NCI-H2227 (cell line): ENCODE measurements at regions not wholly inside any gene's neighbourhood (a gene's known extent, or its start where the extent isn't known, plus 50 kb on each side); places are given as distances from the start of the nearest gene placed in this dataset.

ENCODE experiments used
- DNase-seq: peaks from one replicate; lab custom pipeline; 2025; ENCODE audit not compliant: unreplicated experiment; lab: John Stamatoyannopoulos, UW

DNA sequence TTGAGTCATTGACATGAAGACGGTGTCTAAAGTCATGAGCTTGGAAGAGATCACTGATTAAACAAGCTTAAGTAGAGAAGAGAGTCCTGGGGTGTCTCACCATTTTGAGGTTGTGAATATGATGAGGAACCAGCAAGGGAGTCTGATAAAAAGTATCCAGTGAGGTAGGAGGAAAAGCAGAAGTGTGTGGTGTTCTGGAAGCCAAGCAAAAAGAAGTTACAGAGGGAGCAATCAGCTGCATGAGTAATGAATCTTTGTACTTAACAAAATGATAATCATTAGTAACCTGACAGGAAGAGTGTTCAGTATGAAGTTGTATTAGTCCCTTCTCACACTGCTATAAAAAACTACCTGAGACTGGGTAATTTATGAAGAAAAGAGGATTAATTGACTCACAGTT lies 131.3 kb downstream of the C11orf87 start:
- DNase-seq = no peak

DNA sequence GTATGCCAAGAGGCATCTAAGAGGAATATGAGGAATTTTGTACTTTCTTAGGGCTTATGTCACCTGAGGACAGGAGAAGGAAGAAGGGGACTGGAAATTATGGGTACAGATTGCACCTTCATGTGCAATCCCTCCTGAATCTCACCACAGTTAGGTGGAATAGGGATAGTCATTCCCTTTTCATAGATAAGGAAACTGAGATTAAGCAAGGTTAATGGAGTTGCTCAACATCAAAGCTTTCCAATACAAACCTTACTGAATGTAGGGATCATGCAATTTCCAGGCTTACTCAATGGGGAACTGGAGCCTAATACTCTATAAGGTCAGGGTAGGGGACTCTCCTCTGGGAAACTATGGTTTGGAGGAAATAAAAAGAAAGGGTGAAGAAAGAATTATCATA lies 133.0 kb downstream of the C11orf87 start:
- no peak for DNase-seq

DNA sequence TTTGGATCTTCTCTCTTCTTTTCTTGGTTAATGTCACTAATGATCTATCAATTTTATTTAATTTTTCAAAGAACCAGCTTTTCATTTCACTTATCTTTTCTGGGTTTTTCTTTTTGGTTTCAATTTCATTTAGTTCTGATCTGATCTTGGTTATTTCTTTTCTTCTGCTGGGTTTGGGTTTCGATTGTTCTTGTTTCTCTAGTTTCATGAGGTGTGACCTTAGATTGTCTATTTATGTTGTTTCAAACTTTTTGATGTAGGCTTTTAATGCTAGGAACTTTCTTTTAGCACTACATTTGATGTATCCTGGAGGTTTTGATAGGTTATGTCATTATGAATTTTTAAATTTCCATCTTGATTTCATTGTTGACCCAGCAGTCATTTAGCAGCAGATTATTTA lies 142.3 kb downstream of the C11orf87 start:
- DNase-seq = no peak

GRCh38 chr11:109582470-109582869 lies 160.5 kb downstream of the C11orf87 start:
- DNase-seq = no peak

- no peak for DNase-seq
These were observed 162.3 kb downstream of the C11orf87 start for GRCh38 chr11:109584001-109584972.

DNA sequence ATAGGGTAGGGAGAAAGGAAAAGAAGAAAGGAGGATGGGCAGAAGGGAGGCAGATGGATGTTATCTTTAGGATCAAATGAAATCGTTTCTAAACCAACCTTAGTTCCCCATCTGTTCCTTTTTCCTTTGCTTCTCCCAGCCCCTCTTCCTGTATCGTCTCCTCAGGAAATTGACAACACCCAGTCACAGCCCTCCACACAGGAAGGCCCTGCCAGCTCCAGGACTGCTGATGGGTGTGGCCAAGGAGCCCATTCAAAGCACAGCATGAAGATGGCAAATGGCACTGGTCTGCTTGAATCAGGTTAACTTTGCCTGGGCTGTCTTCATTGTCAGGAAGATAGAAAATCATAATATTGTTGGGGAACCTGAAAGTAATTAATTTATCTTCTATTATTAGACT lies 164.8 kb downstream of the C11orf87 start:
- no peak for DNase-seq

- DNase-seq = no peak
These were observed 168.8 kb downstream of the C11orf87 start for GRCh38 chr11:109590782-109591181.

- no peak for DNase-seq
These were observed 175.3 kb downstream of the C11orf87 start for GRCh38 chr11:109597336-109597735.

- no peak for DNase-seq
These were observed 182.8 kb downstream of the C11orf87 start for GRCh38 chr11:109604481-109605400.

GRCh38 chr11:109606256-109606655 lies 184.3 kb downstream of the C11orf87 start:
- DNase-seq = no peak

DNA sequence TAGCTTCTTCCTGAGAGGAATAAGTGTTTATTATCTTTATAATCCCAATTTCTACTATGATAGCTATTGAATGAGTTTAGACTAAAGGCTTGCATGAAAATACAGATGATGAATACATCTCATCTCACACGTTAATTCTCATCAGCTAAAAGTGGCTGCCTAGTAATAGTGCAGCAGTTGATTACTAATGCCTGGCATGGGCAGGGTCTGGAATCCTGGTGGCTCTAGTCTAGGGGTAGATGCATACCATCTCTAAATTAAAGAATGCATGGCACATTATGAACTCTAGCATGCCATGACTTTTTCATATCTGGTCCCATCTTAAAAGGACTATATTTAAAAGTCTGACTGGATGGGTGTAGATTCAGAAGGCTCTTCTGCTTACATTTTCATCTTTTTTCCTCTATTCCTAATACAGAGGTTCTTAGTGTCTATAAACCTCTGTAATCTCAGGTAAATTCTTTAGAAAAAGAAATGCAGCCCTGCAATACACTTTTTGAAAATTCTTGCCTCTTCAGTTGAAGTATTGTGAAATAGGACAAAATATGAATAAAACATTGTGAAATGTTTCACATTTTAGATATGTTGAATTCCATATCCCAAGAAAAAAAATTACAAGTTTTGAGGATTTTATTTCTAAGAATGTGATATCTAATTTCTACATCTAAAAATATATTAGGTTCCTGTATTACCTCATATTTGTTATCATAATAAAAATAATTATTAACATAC lies 187.6 kb downstream of the C11orf87 start:
- no peak for DNase-seq

DNA sequence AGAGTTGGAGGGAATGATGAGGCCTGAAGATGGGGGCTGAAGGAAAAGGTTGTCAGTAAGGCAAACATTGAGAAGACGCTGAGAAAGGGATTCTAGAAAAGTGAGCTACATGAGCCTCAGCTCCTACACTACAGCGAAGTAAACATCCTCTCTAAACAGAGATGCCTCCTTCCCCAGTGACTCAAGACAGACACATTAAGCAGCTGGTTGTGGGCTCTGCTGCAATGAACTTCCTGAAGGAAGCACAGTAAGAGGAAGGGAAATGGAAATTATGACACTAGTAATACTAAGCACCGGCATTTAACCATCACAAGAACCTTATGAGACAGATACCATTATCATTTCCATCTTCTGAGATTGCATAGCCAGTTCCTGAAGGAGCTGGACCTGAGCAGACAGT lies 190.5 kb downstream of the C11orf87 start:
- no peak for DNase-seq

- no peak for DNase-seq
These were observed 197.5 kb downstream of the C11orf87 start for GRCh38 chr11:109619498-109619897.

- DNase-seq = no peak
These were observed 207.7 kb downstream of the C11orf87 start for GRCh38 chr11:109629734-109630133.

- no peak for DNase-seq
These were observed 219.6 kb downstream of the C11orf87 start for GRCh38 chr11:109641549-109641948.

- no peak for DNase-seq
These were observed 222.2 kb downstream of the C11orf87 start for GRCh38 chr11:109644152-109644551.

DNA sequence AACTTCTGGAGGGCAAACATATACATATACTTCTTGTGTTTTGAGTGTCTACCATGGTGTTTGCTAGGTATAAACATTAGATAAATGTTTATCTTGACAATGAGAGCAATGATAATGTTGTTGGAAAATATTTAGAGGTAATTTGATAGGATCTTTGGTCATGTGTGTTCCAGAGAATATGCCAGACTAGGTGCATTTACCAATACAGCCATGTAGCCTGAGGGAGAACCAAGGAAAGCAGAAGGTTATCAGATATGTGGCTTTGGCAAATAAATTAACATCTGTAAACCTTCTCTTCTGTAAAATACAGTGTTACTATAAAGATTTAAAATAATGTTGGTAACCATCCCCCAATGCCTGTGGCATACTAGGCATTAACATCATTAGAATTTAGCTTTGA lies 226.8 kb downstream of the C11orf87 start:
- no peak for DNase-seq

DNA sequence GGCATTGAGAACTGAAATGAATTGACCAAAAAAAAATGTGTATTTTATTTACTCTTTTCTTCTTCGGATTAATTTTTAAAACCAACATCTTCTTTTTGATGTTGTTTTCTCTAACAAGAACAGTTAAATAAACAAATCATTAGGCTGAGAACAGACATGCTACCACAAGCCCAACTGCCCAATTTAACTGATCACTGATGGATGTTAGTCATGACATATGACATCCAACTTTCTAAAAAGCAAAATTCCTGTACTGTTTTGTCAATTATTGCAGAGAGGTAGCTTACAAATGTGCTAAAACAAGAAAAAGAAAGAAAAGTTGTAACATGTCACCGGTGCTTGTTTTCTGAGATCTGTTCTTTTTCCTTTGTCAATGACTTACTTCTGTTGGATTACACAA lies 232.1 kb downstream of the C11orf87 start:
- DNase-seq = no peak

DNA sequence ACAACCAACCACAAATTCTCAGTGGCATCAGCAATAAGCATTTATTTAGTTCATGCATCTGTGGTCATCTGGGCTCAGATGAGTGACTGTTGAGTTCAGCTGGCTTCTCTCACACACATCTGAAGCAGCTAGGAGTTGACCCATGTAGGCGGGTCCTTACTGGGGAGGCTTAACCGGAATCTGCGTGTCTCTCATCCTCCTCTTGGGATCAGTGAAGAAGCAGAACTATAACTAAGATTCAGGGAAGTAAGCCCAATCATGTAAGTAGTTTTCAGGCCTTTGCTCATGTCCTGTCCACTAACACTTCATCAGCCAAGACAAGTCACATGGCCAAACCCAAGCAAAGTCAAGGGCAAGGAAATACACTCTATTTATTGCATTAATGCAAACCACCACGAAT lies 236.2 kb downstream of the C11orf87 start:
- DNase-seq = no peak

GRCh38 chr11:109667719-109668118 lies 245.7 kb downstream of the C11orf87 start:
- no peak for DNase-seq

DNA sequence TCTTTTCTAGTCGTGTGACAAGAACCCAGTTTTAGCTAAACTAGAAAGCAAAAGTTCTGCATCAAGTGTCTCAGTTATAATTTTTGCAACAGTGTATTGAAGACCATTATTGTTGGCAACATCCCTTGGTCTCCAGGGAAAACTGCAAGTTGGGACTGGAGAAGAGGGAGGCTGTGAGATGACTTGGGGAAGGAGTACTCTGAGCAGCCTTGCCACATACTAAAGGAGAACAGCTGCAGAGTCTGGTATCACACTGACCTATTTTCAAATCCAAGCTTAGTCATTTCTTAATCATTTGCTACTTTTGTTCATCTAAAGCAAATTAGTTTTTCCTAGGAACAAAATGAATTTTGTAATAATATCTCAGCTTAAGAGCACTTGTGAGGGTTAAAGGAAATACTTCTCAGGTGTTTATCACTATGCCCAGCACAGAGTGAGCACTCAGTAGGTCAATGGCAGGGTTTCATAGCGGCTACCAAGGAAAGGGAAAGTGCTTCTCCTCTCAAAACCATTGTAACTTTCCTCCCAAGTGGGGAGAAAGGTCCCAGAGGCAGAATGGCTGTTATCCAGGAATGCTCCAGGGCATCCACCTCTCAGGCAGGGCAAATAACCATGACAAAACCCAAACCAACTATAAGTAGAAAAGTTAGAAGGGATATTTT lies 247.1 kb downstream of the C11orf87 start:
- no peak for DNase-seq
